ENCODE measurements at regions not wholly inside any gene's neighbourhood (a gene's known extent, or its start where the extent isn't known, plus 50 kb on each side); places are given as distances from the start of the nearest gene placed in this dataset.

DNA sequence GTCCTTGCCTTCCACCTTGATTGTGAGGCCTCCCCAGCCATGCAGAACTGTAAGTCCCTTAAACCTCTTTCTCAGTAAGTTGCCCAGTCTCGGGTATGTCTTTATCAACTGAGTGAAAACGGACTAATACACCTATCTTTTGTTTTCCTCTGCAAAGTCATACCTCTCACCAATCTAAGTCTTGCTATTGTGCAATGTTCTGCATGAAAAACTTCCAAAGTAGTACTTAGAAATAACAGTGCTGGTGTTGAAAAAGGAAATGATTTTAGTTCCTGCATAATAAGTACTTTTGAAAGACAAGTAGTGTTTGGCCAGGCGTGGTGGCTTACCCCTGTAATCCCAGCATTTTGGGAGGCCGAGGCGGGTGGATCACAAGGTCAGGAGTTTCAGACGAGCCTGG, 573.5 kb downstream of the ANKRD50 start:
- TF ChIP-seq, protein P1, sequence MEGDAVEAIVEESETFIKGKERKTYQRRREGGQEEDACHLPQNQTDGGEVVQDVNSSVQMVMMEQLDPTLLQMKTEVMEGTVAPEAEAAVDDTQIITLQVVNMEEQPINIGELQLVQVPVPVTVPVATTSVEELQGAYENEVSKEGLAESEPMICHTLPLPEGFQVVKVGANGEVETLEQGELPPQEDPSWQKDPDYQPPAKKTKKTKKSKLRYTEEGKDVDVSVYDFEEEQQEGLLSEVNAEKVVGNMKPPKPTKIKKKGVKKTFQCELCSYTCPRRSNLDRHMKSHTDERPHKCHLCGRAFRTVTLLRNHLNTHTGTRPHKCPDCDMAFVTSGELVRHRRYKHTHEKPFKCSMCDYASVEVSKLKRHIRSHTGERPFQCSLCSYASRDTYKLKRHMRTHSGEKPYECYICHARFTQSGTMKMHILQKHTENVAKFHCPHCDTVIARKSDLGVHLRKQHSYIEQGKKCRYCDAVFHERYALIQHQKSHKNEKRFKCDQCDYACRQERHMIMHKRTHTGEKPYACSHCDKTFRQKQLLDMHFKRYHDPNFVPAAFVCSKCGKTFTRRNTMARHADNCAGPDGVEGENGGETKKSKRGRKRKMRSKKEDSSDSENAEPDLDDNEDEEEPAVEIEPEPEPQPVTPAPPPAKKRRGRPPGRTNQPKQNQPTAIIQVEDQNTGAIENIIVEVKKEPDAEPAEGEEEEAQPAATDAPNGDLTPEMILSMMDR (IDR thresholded peaks at IDR 0.05; ENCODE audit: low read length) = no peak
- no peak for TF ChIP-seq EZH2phosphoT487 (IDR thresholded peaks at IDR 0.05; ENCODE audit: low read length)

Measured in MM.1S (cell line).